Cardiac muscle cell (in vitro differentiated cells and primary cell): ENCODE measurements at regions not wholly inside any gene's neighbourhood (a gene's known extent, or its start where the extent isn't known, plus 50 kb on each side); places are given as distances from the start of the nearest gene placed in this dataset.
A peak's percentile ranks its signal among the peaks of the same experiment; 100 is the strongest.

Experiments
- DNase-seq, 2 donors: peaks; one replicate each; pipeline versions ENCODE4 v3.0.0 to v3.0.0-alpha.2; 2010 to 2017; ENCODE audit warnings: low read depth in 1 of 2, low spot score in 1 of 2
- H3K27ac ChIP-seq: fragments of 200-600 bp; sonication (generic); 2 replicates; pipeline ENCODE4 v1.5.1; 2016
- H3K27me3 ChIP-seq: fragments of 200-600 bp; sonication (generic); 2 replicates; pipeline ENCODE4 v1.6.0; 2016; ENCODE audit warnings: control low read depth
- H3K36me3 ChIP-seq: fragments of 200-600 bp; sonication (generic); 2 replicates; pipeline ENCODE4 v1.5.1; 2016; ENCODE audit warnings: control low read depth
- H3K4me1 ChIP-seq: fragments of 200-600 bp; sonication (generic); 2 replicates; pipeline ENCODE4 v1.8.1; 2017; ENCODE audit warnings: low read depth, mild to moderate bottlenecking, mixed run types
- H3K4me3 ChIP-seq: fragments of 200-600 bp; sonication (generic); 2 replicates; pipeline ENCODE4 v1.5.1; 2016; ENCODE audit warnings: mild to moderate bottlenecking
- H3K9me3 ChIP-seq: fragments of 200-600 bp; sonication (generic); 2 replicates; pipeline ENCODE4 v1.5.1; 2017; ENCODE audit warnings: low read depth, mild to moderate bottlenecking, control low read depth
- TF ChIP-seq, protein P1 (sequence below): IDR thresholded peaks from 2 replicates; pipeline ENCODE4 v1.5.1; 2012; ENCODE audit warnings: low read depth, mild to moderate bottlenecking, low read length

DNA sequence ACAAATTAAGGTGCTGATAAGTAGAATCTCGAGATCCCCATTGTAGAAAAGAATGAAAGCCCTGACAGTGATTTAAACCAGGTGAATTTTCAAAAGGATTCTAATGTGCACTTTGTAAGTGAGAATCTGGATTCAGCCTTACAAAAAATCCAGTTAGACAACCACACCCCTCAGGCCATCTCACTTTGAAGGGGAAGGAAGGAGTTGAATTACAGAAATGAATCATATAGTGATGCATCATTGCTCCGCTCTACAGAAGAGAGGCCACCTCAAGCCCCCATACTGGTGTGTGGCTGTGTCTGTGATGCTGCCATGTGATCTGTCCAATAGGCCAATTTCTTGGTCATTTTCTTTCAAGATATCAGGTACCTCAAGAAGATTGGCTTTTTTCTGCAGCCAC is 85.5 kb upstream of the NT5E start:
- H3K4me1 ChIP-seq, result no peaks in the 10 kb centered on the region
- H3K36me3 ChIP-seq, result no peaks in the 10 kb centered on the region
- no peak overlapping the region for H3K27ac ChIP-seq
- H3K9me3 ChIP-seq, result no peaks in the 10 kb centered on the region
- TF ChIP-seq, protein P1, sequence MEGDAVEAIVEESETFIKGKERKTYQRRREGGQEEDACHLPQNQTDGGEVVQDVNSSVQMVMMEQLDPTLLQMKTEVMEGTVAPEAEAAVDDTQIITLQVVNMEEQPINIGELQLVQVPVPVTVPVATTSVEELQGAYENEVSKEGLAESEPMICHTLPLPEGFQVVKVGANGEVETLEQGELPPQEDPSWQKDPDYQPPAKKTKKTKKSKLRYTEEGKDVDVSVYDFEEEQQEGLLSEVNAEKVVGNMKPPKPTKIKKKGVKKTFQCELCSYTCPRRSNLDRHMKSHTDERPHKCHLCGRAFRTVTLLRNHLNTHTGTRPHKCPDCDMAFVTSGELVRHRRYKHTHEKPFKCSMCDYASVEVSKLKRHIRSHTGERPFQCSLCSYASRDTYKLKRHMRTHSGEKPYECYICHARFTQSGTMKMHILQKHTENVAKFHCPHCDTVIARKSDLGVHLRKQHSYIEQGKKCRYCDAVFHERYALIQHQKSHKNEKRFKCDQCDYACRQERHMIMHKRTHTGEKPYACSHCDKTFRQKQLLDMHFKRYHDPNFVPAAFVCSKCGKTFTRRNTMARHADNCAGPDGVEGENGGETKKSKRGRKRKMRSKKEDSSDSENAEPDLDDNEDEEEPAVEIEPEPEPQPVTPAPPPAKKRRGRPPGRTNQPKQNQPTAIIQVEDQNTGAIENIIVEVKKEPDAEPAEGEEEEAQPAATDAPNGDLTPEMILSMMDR, result no peak
- H3K4me3 ChIP-seq, result no peak overlapping the region
- H3K27me3 ChIP-seq, result no peaks in the 10 kb centered on the region
- peak in 1 of 2 donors; percentile 18 for DNase-seq

- no peaks in the 10 kb centered on the region for H3K9me3 ChIP-seq
- no peaks in the 10 kb centered on the region for H3K27me3 ChIP-seq
- no peak overlapping the region for H3K4me3 ChIP-seq
- H3K27ac ChIP-seq, result no peak overlapping the region
- TF ChIP-seq, protein P1, result no peak
- H3K4me1 ChIP-seq, result no peaks in the 10 kb centered on the region
- H3K36me3 ChIP-seq, result no peaks in the 10 kb centered on the region
- DNase-seq, result no peak
These were observed 86.0 kb upstream of the NT5E start for GRCh38 chr6:85363870-85364269.

DNA sequence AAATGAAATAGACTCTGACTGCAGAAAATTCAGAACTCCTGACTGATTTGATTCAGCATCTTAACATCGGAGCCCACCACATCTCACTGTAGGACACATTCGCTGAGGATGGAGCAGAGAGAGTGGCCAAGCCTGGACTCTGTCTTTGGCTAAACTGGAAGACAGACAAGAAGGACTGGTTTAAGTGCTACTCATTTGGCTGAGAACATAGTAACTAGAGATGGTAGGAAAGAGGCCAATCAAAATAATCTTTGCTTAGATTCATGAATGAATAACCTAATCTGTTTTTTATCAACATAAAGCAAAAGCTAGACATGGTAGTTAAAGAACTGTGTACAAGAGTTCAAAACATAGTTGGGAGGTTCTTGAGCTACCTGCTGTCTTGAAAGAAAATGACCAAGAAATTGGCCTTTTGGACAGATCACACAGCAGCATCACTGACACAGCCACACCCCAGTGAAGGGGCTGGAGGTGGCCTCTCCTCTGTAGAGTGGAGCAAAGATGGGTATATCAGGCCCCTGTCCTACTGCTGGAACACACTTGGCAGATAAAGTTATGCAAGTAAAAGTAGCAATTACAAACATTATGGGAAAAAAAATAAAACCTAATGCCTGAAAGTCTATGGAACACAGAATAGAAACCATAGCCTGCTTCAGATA is 87.1 kb upstream of the NT5E start:
- no peaks in the 10 kb centered on the region for H3K27me3 ChIP-seq
- H3K36me3 ChIP-seq, result no peaks in the 10 kb centered on the region
- no peaks in the 10 kb centered on the region for H3K9me3 ChIP-seq
- H3K4me1 ChIP-seq, result no peaks in the 10 kb centered on the region
- TF ChIP-seq, protein P1, result no peak
- no peak overlapping the region for H3K4me3 ChIP-seq
- no peak for DNase-seq
- H3K27ac ChIP-seq, result no peak overlapping the region

DNA sequence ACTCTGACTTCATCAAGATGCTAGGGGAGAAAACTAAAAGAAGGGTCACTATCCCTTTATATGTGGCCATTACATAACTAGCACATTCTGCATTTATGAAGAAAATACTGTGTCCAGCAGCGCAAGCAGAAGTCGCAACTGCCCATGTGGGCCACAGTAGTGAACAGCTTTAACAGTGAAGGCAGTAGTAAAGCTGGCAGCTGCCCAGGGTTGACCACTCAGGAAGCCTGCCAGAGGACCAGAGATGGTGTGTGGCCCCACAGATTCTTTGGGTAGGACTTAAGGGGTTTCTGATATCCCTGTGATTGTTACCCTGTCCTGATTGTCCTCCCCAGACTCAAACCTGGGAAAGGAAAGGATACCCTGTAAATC is 88.3 kb upstream of the NT5E start:
- TF ChIP-seq, protein P1, result no peak
- Histone ChIP-seq H3K4me1 (no peaks in the 10 kb centered on the region), H3K4me3 (no peak overlapping the region), H3K9me3 (no peaks in the 10 kb centered on the region), H3K27ac (no peak overlapping the region), H3K27me3 (no peaks in the 10 kb centered on the region), H3K36me3 (no peaks in the 10 kb centered on the region)
- DNase-seq, result no peak

DNA sequence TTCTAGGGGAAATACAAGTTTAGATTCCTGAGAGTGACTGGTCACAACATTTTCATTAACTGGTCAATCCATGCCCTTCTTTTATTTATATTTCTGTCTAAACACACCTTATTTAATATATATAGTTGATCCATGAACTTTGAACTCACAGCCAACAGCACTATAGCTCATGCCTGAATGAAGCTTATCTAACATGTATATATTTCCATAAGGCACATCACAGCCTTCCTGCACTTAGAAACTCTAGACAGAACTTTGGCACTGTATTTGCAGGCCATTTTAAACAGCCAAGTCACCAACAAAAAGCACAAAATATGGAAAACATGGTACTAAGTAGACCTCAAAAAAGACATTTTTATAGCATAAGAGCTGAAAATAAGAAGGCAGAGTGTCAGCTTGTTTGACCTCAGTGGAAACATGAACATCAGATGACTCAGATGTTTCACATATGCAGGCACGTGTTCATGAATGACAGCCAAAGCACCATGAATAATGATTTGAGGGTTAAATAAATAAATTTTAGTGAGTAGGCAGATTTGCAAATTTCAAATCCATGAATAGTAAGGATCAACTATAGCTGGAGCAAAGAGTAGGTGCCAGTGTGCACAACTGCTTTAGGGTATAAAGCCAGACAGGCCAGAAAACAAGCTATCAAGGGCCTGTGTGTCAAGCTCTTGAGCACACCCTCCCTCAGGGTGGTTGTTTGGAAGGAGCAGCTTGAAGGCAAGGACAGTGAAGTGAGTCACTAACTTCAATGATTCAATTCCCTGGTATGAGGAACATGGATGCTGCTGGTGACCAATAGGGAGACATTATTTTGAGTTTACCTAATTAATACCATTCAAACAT is 88.9 kb upstream of the NT5E start:
- Histone ChIP-seq H3K27me3 (no peaks in the 10 kb centered on the region), H3K4me1 (no peaks in the 10 kb centered on the region), H3K9me3 (no peaks in the 10 kb centered on the region), H3K4me3 (no peak overlapping the region), H3K36me3 (no peaks in the 10 kb centered on the region), H3K27ac (no peak overlapping the region)
- TF ChIP-seq, protein P1, result no peak
- peak in 1 of 2 donors; percentile 87 for DNase-seq
